CD4-positive, alpha-beta T cell treated with Interleukin-2 at 100 ng/mL for 4 hours (primary cell): ENCODE measurements at regions not wholly inside any gene's neighbourhood (a gene's known extent, or its start where the extent isn't known, plus 50 kb on each side); places are given as distances from the start of the nearest gene placed in this dataset.

ENCODE experiments used
- DNase-seq: peaks from one replicate; pipeline ENCODE4 v3.0.0-alpha.2; 2020; ENCODE audit warnings: low spot score

GRCh38 chr15:93314245-93314644, 225.2 kb upstream of the RGMA start:
- DNase-seq = no peak

GRCh38 chr15:93312891-93313486, 224.0 kb upstream of the RGMA start:
- DNase-seq = no peak

GRCh38 chr15:93311620-93312019, 222.6 kb upstream of the RGMA start:
- no peak for DNase-seq

- no peak for DNase-seq
Measured at GRCh38 chr15:93308026-93308690, 219.1 kb upstream of the RGMA start.

GRCh38 chr15:93307513-93307912, 218.5 kb upstream of the RGMA start:
- DNase-seq = no peak

GRCh38 chr15:93305306-93305705, 216.3 kb upstream of the RGMA start:
- no peak for DNase-seq

GRCh38 chr15:93302080-93302765, 213.2 kb upstream of the RGMA start:
- DNase-seq = no peak

GRCh38 chr15:93300796-93301195, 211.8 kb upstream of the RGMA start:
- DNase-seq = no peak

GRCh38 chr15:93299675-93300074, 210.7 kb upstream of the RGMA start:
- DNase-seq = no peak

GRCh38 chr15:93298901-93299300, 209.9 kb upstream of the RGMA start:
- DNase-seq = no peak

GRCh38 chr15:93296759-93297500, 207.9 kb upstream of the RGMA start:
- no peak for DNase-seq

- no peak for DNase-seq
Measured at GRCh38 chr15:93294896-93295295, 205.9 kb upstream of the RGMA start.

GRCh38 chr15:93294066-93294465, 205.1 kb upstream of the RGMA start:
- DNase-seq = no peak

- DNase-seq = no peak
Measured at GRCh38 chr15:93291380-93291779, 202.4 kb upstream of the RGMA start.

- DNase-seq = no peak
Measured at GRCh38 chr15:93290618-93290946, 201.6 kb upstream of the RGMA start.

GRCh38 chr15:93289941-93290617, 201.1 kb upstream of the RGMA start:
- no peak for DNase-seq

- no peak for DNase-seq
Measured at GRCh38 chr15:93288728-93289294, 199.8 kb upstream of the RGMA start.

GRCh38 chr15:93286446-93286845, 197.4 kb upstream of the RGMA start:
- no peak for DNase-seq

GRCh38 chr15:93283854-93284253, 194.8 kb upstream of the RGMA start:
- no peak for DNase-seq

- no peak for DNase-seq
Measured at GRCh38 chr15:93282808-93283207, 193.8 kb upstream of the RGMA start.

- DNase-seq = no peak
Measured at GRCh38 chr15:93278783-93279182, 189.8 kb upstream of the RGMA start.

GRCh38 chr15:93278006-93278405, 189.0 kb upstream of the RGMA start:
- DNase-seq = no peak
